ENCODE measurements at regions not wholly inside any gene's neighbourhood (a gene's known extent, or its start where the extent isn't known, plus 50 kb on each side); places are given as distances from the start of the nearest gene placed in this dataset.

GRCh38 chr15:49712162-49712561, 91.3 kb downstream of the DTWD1 start:
- TF ChIP-seq CTCF (IDR thresholded peaks at IDR 0.05) (no peak), EP300 (IDR thresholded peaks at IDR 0.05; ENCODE audit: low read depth) (no peak), POLR2A (IDR thresholded peaks at IDR 0.05) (no peak)

All from transverse colon (tissue), 3 donors.